Activated naive CD8-positive, alpha-beta T cell treated with anti-CD3 and anti-CD28 coated beads for 36 hours (primary cell): ENCODE measurements at regions not wholly inside any gene's neighbourhood (a gene's known extent, or its start where the extent isn't known, plus 50 kb on each side); places are given as distances from the start of the nearest gene placed in this dataset.

Experiments
- DNase-seq: peaks from one replicate; pipeline ENCODE4 v3.0.0; 2021
- H3K27ac Mint-ChIP-seq: one replicate; pipeline ENCODE4 v1.8.0; 2022; ENCODE audit warnings: mild to moderate bottlenecking, moderate library complexity, mixed read lengths
- H3K27me3 Mint-ChIP-seq: one replicate; pipeline ENCODE4 v1.8.0; 2022; ENCODE audit warnings: mild to moderate bottlenecking, mixed read lengths
- H3K36me3 Mint-ChIP-seq: one replicate; pipeline ENCODE4 v1.8.0; 2021; ENCODE audit warnings: mild to moderate bottlenecking, mixed read lengths
- H3K4me1 Mint-ChIP-seq: one replicate; pipeline ENCODE4 v1.8.0; 2021; ENCODE audit warnings: mixed read lengths
- H3K4me3 Mint-ChIP-seq: one replicate; pipeline ENCODE4 v1.8.0; 2022; ENCODE audit warnings: mild to moderate bottlenecking, moderate library complexity, mixed read lengths
- H3K9me3 Mint-ChIP-seq: one replicate; pipeline ENCODE4 v1.8.0; 2022; ENCODE audit warnings: mixed read lengths

GRCh38 chr5:102596113-102596512 is 97.3 kb upstream of the SLCO6A1 start:
- Mint-ChIP-seq H3K27ac (peak overlapping the region; percentile 38), H3K9me3 (peaks cover 3% of the 10 kb centered on the region), H3K4me1 (peaks cover 16% of the 10 kb centered on the region), H3K27me3 (no peaks in the 10 kb centered on the region), H3K4me3 (no peak overlapping the region), H3K36me3 (peaks cover 2% of the 10 kb centered on the region)
- DNase-seq: no peak

- Mint-ChIP-seq H3K36me3 (peaks cover 2% of the 10 kb centered on the region), H3K27ac (no peak overlapping the region), H3K4me3 (no peak overlapping the region), H3K4me1 (peaks cover 13% of the 10 kb centered on the region), H3K27me3 (no peaks in the 10 kb centered on the region), H3K9me3 (peaks cover 3% of the 10 kb centered on the region)
- DNase-seq: no peak
These were observed 98.2 kb upstream of the SLCO6A1 start for GRCh38 chr5:102596951-102597350.

- no peak for DNase-seq
- H3K27me3 Mint-ChIP-seq: no peaks in the 10 kb centered on the region
- H3K36me3 Mint-ChIP-seq: no peaks in the 10 kb centered on the region
- no peak overlapping the region for H3K4me3 Mint-ChIP-seq
- H3K4me1 Mint-ChIP-seq: peaks cover 13% of the 10 kb centered on the region
- no peaks in the 10 kb centered on the region for H3K9me3 Mint-ChIP-seq
- no peak overlapping the region for H3K27ac Mint-ChIP-seq
These were observed 100.5 kb upstream of the SLCO6A1 start for GRCh38 chr5:102599289-102599688.

GRCh38 chr5:102600964-102601363 is 102.2 kb upstream of the SLCO6A1 start:
- Mint-ChIP-seq H3K27me3 (no peaks in the 10 kb centered on the region), H3K4me3 (no peak overlapping the region), H3K4me1 (peaks cover 7% of the 10 kb centered on the region), H3K27ac (no peak overlapping the region), H3K9me3 (no peaks in the 10 kb centered on the region), H3K36me3 (no peaks in the 10 kb centered on the region)
- no peak for DNase-seq

- H3K4me1 Mint-ChIP-seq: no peaks in the 10 kb centered on the region
- no peak for DNase-seq
- H3K27ac Mint-ChIP-seq: no peak overlapping the region
- no peak overlapping the region for H3K4me3 Mint-ChIP-seq
- no peaks in the 10 kb centered on the region for H3K27me3 Mint-ChIP-seq
- no peaks in the 10 kb centered on the region for H3K36me3 Mint-ChIP-seq
- no peaks in the 10 kb centered on the region for H3K9me3 Mint-ChIP-seq
These were observed 104.9 kb upstream of the SLCO6A1 start for GRCh38 chr5:102603670-102604069.

GRCh38 chr5:102608414-102608813 is 109.6 kb upstream of the SLCO6A1 start:
- Mint-ChIP-seq H3K4me3 (no peak overlapping the region), H3K27ac (no peak overlapping the region), H3K9me3 (no peaks in the 10 kb centered on the region), H3K27me3 (peaks cover 9% of the 10 kb centered on the region), H3K36me3 (no peaks in the 10 kb centered on the region), H3K4me1 (no peaks in the 10 kb centered on the region)
- no peak for DNase-seq

GRCh38 chr5:102611312-102611711 is 112.5 kb upstream of the SLCO6A1 start:
- Mint-ChIP-seq H3K36me3 (no peaks in the 10 kb centered on the region), H3K27ac (no peak overlapping the region), H3K9me3 (no peaks in the 10 kb centered on the region), H3K4me1 (no peaks in the 10 kb centered on the region), H3K27me3 (peaks cover 10% of the 10 kb centered on the region), H3K4me3 (no peak overlapping the region)
- DNase-seq: no peak

GRCh38 chr5:102613661-102614060 is 114.9 kb upstream of the SLCO6A1 start:
- Mint-ChIP-seq H3K27me3 (peaks cover 10% of the 10 kb centered on the region), H3K4me3 (no peak overlapping the region), H3K4me1 (no peaks in the 10 kb centered on the region), H3K27ac (no peak overlapping the region), H3K9me3 (no peaks in the 10 kb centered on the region), H3K36me3 (no peaks in the 10 kb centered on the region)
- DNase-seq: no peak

- no peak for DNase-seq
- H3K9me3 Mint-ChIP-seq: no peaks in the 10 kb centered on the region
These were observed 118.7 kb upstream of the SLCO6A1 start for GRCh38 chr5:102617191-102618187.

GRCh38 chr5:102622262-102622661 is 123.5 kb upstream of the SLCO6A1 start:
- no peaks in the 10 kb centered on the region for H3K36me3 Mint-ChIP-seq
- H3K4me3 Mint-ChIP-seq: no peak overlapping the region
- H3K27ac Mint-ChIP-seq: no peak overlapping the region
- H3K4me1 Mint-ChIP-seq: peaks cover 2% of the 10 kb centered on the region
- H3K27me3 Mint-ChIP-seq: peaks cover 32% of the 10 kb centered on the region
- no peak for DNase-seq
- H3K9me3 Mint-ChIP-seq: no peaks in the 10 kb centered on the region

More at GRCh38 chr5:102617191-102618187, 118.7 kb upstream of the SLCO6A1 start:
- H3K27me3 Mint-ChIP-seq: peaks cover 14% of the 10 kb centered on the region
- no peaks in the 10 kb centered on the region for H3K36me3 Mint-ChIP-seq
- H3K27ac Mint-ChIP-seq: no peak overlapping the region
- H3K4me3 Mint-ChIP-seq: no peak overlapping the region
- H3K4me1 Mint-ChIP-seq: no peaks in the 10 kb centered on the region

GRCh38 chr5:102623329-102624065 is 124.7 kb upstream of the SLCO6A1 start:
- Mint-ChIP-seq H3K4me1 (peaks cover 4% of the 10 kb centered on the region), H3K27ac (no peak overlapping the region), H3K4me3 (no peak overlapping the region), H3K9me3 (no peaks in the 10 kb centered on the region), H3K36me3 (no peaks in the 10 kb centered on the region), H3K27me3 (peaks cover 37% of the 10 kb centered on the region)
- no peak for DNase-seq

- no peak overlapping the region for H3K27ac Mint-ChIP-seq
- peaks cover 4% of the 10 kb centered on the region for H3K4me1 Mint-ChIP-seq
- no peak overlapping the region for H3K4me3 Mint-ChIP-seq
- peaks cover 34% of the 10 kb centered on the region for H3K27me3 Mint-ChIP-seq
- H3K9me3 Mint-ChIP-seq: no peaks in the 10 kb centered on the region
- no peaks in the 10 kb centered on the region for H3K36me3 Mint-ChIP-seq
- DNase-seq: no peak
These were observed 125.6 kb upstream of the SLCO6A1 start for GRCh38 chr5:102624405-102624804.

GRCh38 chr5:102625468-102625867 is 126.7 kb upstream of the SLCO6A1 start:
- peaks cover 28% of the 10 kb centered on the region for H3K27me3 Mint-ChIP-seq
- no peaks in the 10 kb centered on the region for H3K9me3 Mint-ChIP-seq
- H3K27ac Mint-ChIP-seq: no peak overlapping the region
- no peaks in the 10 kb centered on the region for H3K36me3 Mint-ChIP-seq
- H3K4me1 Mint-ChIP-seq: peaks cover 4% of the 10 kb centered on the region
- no peak for DNase-seq
- no peak overlapping the region for H3K4me3 Mint-ChIP-seq

GRCh38 chr5:102625928-102626327 is 127.1 kb upstream of the SLCO6A1 start:
- H3K36me3 Mint-ChIP-seq: no peaks in the 10 kb centered on the region
- H3K27ac Mint-ChIP-seq: no peak overlapping the region
- H3K4me1 Mint-ChIP-seq: peaks cover 4% of the 10 kb centered on the region
- H3K9me3 Mint-ChIP-seq: no peaks in the 10 kb centered on the region
- H3K4me3 Mint-ChIP-seq: no peak overlapping the region
- DNase-seq: no peak
- peaks cover 28% of the 10 kb centered on the region for H3K27me3 Mint-ChIP-seq

GRCh38 chr5:102627315-102627714 is 127.8 kb upstream of the PAM start:
- peaks cover 8% of the 10 kb centered on the region for H3K9me3 Mint-ChIP-seq
- H3K27me3 Mint-ChIP-seq: peaks cover 36% of the 10 kb centered on the region
- H3K36me3 Mint-ChIP-seq: no peaks in the 10 kb centered on the region
- DNase-seq: no peak
- H3K4me3 Mint-ChIP-seq: no peak overlapping the region
- no peak overlapping the region for H3K27ac Mint-ChIP-seq
- peaks cover 7% of the 10 kb centered on the region for H3K4me1 Mint-ChIP-seq
